ENCODE measurements at regions not wholly inside any gene's neighbourhood (a gene's known extent, or its start where the extent isn't known, plus 50 kb on each side); places are given as distances from the start of the nearest gene placed in this dataset.
"Not testable (repeated sequence)": the region's sequence is repeated elsewhere in the genome, so short reads cannot be mapped to it uniquely, and the experiment has no call there.

GRCh38 chr22:44618910-44619309 lies 83.1 kb upstream of the PRR5 start:
- TF ChIP-seq CTCF (IDR thresholded peaks at IDR 0.05); SIN3A (IDR thresholded peaks at IDR 0.05; ENCODE audit: borderline replicate concordance, low read depth, low read length); POLR2AphosphoS5 (IDR thresholded peaks at IDR 0.05; ENCODE audit: low read depth, low read length); FOSL2 (IDR thresholded peaks at IDR 0.05; ENCODE audit: borderline replicate concordance, low read depth); EP300 (IDR thresholded peaks at IDR 0.05; ENCODE audit: borderline replicate concordance in 1 of 2, low read depth in 1 of 2, low read length in 1 of 2); FOXM1 (IDR thresholded peaks at IDR 0.05; ENCODE audit: low read depth); GABPA (IDR thresholded peaks at IDR 0.05; ENCODE audit: low read depth); YY1 (IDR thresholded peaks at IDR 0.05; ENCODE audit: low read depth): not testable (repeated sequence)
